ENCODE measurements at regions not wholly inside any gene's neighbourhood (a gene's known extent, or its start where the extent isn't known, plus 50 kb on each side); places are given as distances from the start of the nearest gene placed in this dataset.

- Mint-ChIP-seq H3K27me3 (ENCODE audit: insufficient read depth) (peaks cover 43% of the 10 kb centered on the region), H3K4me1 (no peaks in the 10 kb centered on the region), H3K9me3 (no peaks in the 10 kb centered on the region), H3K4me3 (no peak overlapping the region), H3K27ac (no peak overlapping the region), H3K36me3 (ENCODE audit: low read depth) (no peaks in the 10 kb centered on the region)
- 92% methylated on average over 2 of the region's 2 CpGs; no CpG with 5 or more reads in 1 of the 2 experiments for WGBS, 2 experiments (ENCODE audit: insufficient coverage in 1 of 2, insufficient read length in 1 of 2)
- H3K9ac ChIP-seq (ENCODE audit: extremely low read depth, low read length, poor library complexity, severe bottlenecking) = no peak overlapping the region
- DNase-seq = no peak
- H3K36me3 ChIP-seq (ENCODE audit: control insufficient read depth, insufficient read depth, low read length) = no peaks in the 10 kb centered on the region
- no peak overlapping the region for H3K27ac ChIP-seq (ENCODE audit: low read depth, low read length)
- H3K27me3 ChIP-seq (ENCODE audit: control insufficient read depth, insufficient read depth, low read length, poor library complexity, severe bottlenecking) = peaks cover 64% of the 10 kb centered on the region
- H3K9me3 ChIP-seq (ENCODE audit: control insufficient read depth, low read length) = no peaks in the 10 kb centered on the region
- TF ChIP-seq, protein P1, sequence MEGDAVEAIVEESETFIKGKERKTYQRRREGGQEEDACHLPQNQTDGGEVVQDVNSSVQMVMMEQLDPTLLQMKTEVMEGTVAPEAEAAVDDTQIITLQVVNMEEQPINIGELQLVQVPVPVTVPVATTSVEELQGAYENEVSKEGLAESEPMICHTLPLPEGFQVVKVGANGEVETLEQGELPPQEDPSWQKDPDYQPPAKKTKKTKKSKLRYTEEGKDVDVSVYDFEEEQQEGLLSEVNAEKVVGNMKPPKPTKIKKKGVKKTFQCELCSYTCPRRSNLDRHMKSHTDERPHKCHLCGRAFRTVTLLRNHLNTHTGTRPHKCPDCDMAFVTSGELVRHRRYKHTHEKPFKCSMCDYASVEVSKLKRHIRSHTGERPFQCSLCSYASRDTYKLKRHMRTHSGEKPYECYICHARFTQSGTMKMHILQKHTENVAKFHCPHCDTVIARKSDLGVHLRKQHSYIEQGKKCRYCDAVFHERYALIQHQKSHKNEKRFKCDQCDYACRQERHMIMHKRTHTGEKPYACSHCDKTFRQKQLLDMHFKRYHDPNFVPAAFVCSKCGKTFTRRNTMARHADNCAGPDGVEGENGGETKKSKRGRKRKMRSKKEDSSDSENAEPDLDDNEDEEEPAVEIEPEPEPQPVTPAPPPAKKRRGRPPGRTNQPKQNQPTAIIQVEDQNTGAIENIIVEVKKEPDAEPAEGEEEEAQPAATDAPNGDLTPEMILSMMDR (conservative IDR thresholded peaks at IDR 0.05) = no peak
- H3K4me3 ChIP-seq (ENCODE audit: low read length) = no peak overlapping the region
- H3K4me1 ChIP-seq (ENCODE audit: control insufficient read depth, insufficient read depth, low read length) = no peaks in the 10 kb centered on the region
Observed at GRCh38 chr3:15154326-15154725, 51.7 kb upstream of the CAPN7 start.

- no peaks in the 10 kb centered on the region for H3K36me3 Mint-ChIP-seq (ENCODE audit: low read depth)
Observed at GRCh38 chr3:15155840-15156360, 50.1 kb upstream of the CAPN7 start.

More at GRCh38 chr3:15155840-15156360, 50.1 kb upstream of the CAPN7 start:
- Histone ChIP-seq H3K36me3 (ENCODE audit: control insufficient read depth, insufficient read depth, low read length) (no peaks in the 10 kb centered on the region), H3K27ac (ENCODE audit: low read depth, low read length) (no peak overlapping the region), H3K4me3 (ENCODE audit: low read length) (no peak overlapping the region), H3K9me3 (ENCODE audit: control insufficient read depth, low read length) (no peaks in the 10 kb centered on the region), H3K4me1 (ENCODE audit: control insufficient read depth, insufficient read depth, low read length) (no peaks in the 10 kb centered on the region), H3K9ac (ENCODE audit: extremely low read depth, low read length, poor library complexity, severe bottlenecking) (no peak overlapping the region), H3K27me3 (ENCODE audit: control insufficient read depth, insufficient read depth, low read length, poor library complexity, severe bottlenecking) (peaks cover 67% of the 10 kb centered on the region)
- DNase-seq = no peak
- Mint-ChIP-seq H3K9me3 (no peaks in the 10 kb centered on the region), H3K4me3 (no peak overlapping the region), H3K27ac (no peak overlapping the region), H3K4me1 (no peaks in the 10 kb centered on the region), H3K27me3 (ENCODE audit: insufficient read depth) (peaks cover 43% of the 10 kb centered on the region)
- TF ChIP-seq, protein P1 (conservative IDR thresholded peaks at IDR 0.05) = no peak
- WGBS, 2 experiments (ENCODE audit: insufficient coverage in 1 of 2, insufficient read length in 1 of 2) = 86 to 91% methylated on average over 1 to 3 of the region's 4 CpGs

Measured in endodermal cell (in vitro differentiated cells).